Neural progenitor cell (in vitro differentiated cells): ENCODE measurements at regions not wholly inside any gene's neighbourhood (a gene's known extent, or its start where the extent isn't known, plus 50 kb on each side); places are given as distances from the start of the nearest gene placed in this dataset.

ENCODE experiments used
- DNase-seq: peaks from one replicate; pipeline ENCODE4 v3.0.0-alpha.2; 2016; ENCODE audit warnings: low spot score
- H2AFZ ChIP-seq: fragments of 200-600 bp; sonication (generic); replicated peaks from 2 replicates; pipeline ENCODE4 v1.6.1; 2016; ENCODE audit warnings: antibody characterized with exemption
- H3F3A ChIP-seq: fragments of 200-600 bp; sonication (generic); 2 replicates; pipeline ENCODE4 v1.6.1; 2016; ENCODE audit warnings: antibody characterized with exemption, low read depth
- H3K27ac ChIP-seq: fragments of 200-600 bp; sonication (generic); 2 replicates; pipeline ENCODE4 v1.5.1; 2016; ENCODE audit warnings: mild to moderate bottlenecking
- H3K27me3 ChIP-seq: fragments of 200-600 bp; sonication (generic); 2 replicates; pipeline ENCODE4 v1.6.1; 2016; ENCODE audit warnings: mild to moderate bottlenecking, moderate library complexity
- H3K36me3 ChIP-seq: fragments of 200-600 bp; sonication (generic); 2 replicates; pipeline ENCODE4 v1.5.1; 2016
- H3K4me1 ChIP-seq: fragments of 200-600 bp; sonication (generic); 2 replicates; pipeline ENCODE4 v1.6.1; 2016; ENCODE audit warnings: mixed run types
- H3K4me2 ChIP-seq: fragments of 200-600 bp; sonication (generic); 2 replicates; pipeline ENCODE4 v1.6.1; 2016
- H3K4me3 ChIP-seq: fragments of 200-600 bp; sonication (generic); 2 replicates; pipeline ENCODE4 v1.5.1; 2016
- H3K79me2 ChIP-seq: fragments of 200-600 bp; sonication (generic); 2 replicates; pipeline ENCODE4 v1.6.1; 2016; ENCODE audit warnings: low read depth
- H3K9ac ChIP-seq: fragments of 200-600 bp; sonication (generic); 2 replicates; pipeline ENCODE4 v1.6.1; 2016
- H3K9me3 ChIP-seq: fragments of 200-600 bp; sonication (generic); 2 replicates; pipeline ENCODE4 v1.5.1; 2016; ENCODE audit warnings: low read depth
- H4K20me1 ChIP-seq: fragments of 200-600 bp; sonication (generic); 2 replicates; pipeline ENCODE4 v1.6.1; 2016; ENCODE audit warnings: low read depth
- H3K27ac Mint-ChIP-seq: 3 replicates; pipeline ENCODE4 v1.8.0; 2021; ENCODE audit warnings: mixed read lengths
- H3K27me3 Mint-ChIP-seq: 2 replicates; pipeline ENCODE4 v1.8.0; 2022; ENCODE audit warnings: low read depth, mild to moderate bottlenecking, inconsistent platforms, moderate library complexity, mixed read lengths; ENCODE audit not compliant: insufficient read depth
- H3K36me3 Mint-ChIP-seq: 3 replicates; pipeline ENCODE4 v1.8.0; 2021; ENCODE audit warnings: mixed read lengths
- H3K4me1 Mint-ChIP-seq: 3 replicates; pipeline ENCODE4 v1.8.0; 2021; ENCODE audit warnings: mixed read lengths
- H3K4me3 Mint-ChIP-seq: 3 replicates; pipeline ENCODE4 v1.8.0; 2021; ENCODE audit warnings: mild to moderate bottlenecking, moderate library complexity, mixed read lengths
- H3K9me3 Mint-ChIP-seq: 3 replicates; pipeline ENCODE4 v1.8.0; 2020; ENCODE audit warnings: mixed read lengths
- CTCF ChIP-seq: fragments of 200-600 bp; sonication (generic); IDR thresholded peaks from 2 replicates; pipeline ENCODE4 v1.5.1; 2017; ENCODE audit warnings: antibody characterized with exemption, mild to moderate bottlenecking
- EZH2 ChIP-seq: fragments of 200-600 bp; sonication (generic); IDR thresholded peaks from 2 replicates; pipeline ENCODE4 v1.6.1; 2017; ENCODE audit warnings: antibody characterized with exemption, mild to moderate bottlenecking, moderate library complexity
- EZH2phosphoT487 ChIP-seq: fragments of 200-600 bp; sonication (generic); IDR thresholded peaks from 2 replicates; pipeline ENCODE4 v1.6.1; 2017; ENCODE audit warnings: antibody characterized with exemption

- H2AFZ ChIP-seq = no peak overlapping the region
- no peak for DNase-seq
- peaks cover 36% of the 10 kb centered on the region for H3K4me1 ChIP-seq
- no peak overlapping the region for H3K4me3 ChIP-seq
- peaks cover 4% of the 10 kb centered on the region for H3K9me3 Mint-ChIP-seq
- peaks cover 3% of the 10 kb centered on the region for H3K36me3 Mint-ChIP-seq
- H3F3A ChIP-seq = peaks cover 22% of the 10 kb centered on the region
- H3K4me1 Mint-ChIP-seq = peaks cover 33% of the 10 kb centered on the region
- H3K36me3 ChIP-seq = no peaks in the 10 kb centered on the region
- no peak overlapping the region for H3K9ac ChIP-seq
- H3K4me3 Mint-ChIP-seq = no peak overlapping the region
- H3K27me3 Mint-ChIP-seq = peaks cover 53% of the 10 kb centered on the region
- H3K9me3 ChIP-seq = no peaks in the 10 kb centered on the region
- no peaks in the 10 kb centered on the region for H4K20me1 ChIP-seq
- no peak overlapping the region for H3K4me2 ChIP-seq
- H3K27ac ChIP-seq = no peak overlapping the region
- no peaks in the 10 kb centered on the region for H3K79me2 ChIP-seq
- no peaks in the 10 kb centered on the region for H3K27me3 ChIP-seq
- no peak for TF ChIP-seq EZH2phosphoT487
- no peak for TF ChIP-seq EZH2
- TF ChIP-seq CTCF = no peak
- peak overlapping the region; percentile 22 for H3K27ac Mint-ChIP-seq
Observed at GRCh38 chr16:79305074-79305473, 295.5 kb downstream of the MAF start.

GRCh38 chr16:79303959-79304387 lies 296.6 kb downstream of the MAF start:
- Mint-ChIP-seq H3K4me3 (no peak overlapping the region), H3K36me3 (peaks cover 3% of the 10 kb centered on the region), H3K9me3 (peaks cover 4% of the 10 kb centered on the region), H3K27ac (no peak overlapping the region), H3K27me3 (peaks cover 58% of the 10 kb centered on the region), H3K4me1 (peaks cover 39% of the 10 kb centered on the region)
- Histone ChIP-seq H4K20me1 (peaks cover 5% of the 10 kb centered on the region), H3K27me3 (no peaks in the 10 kb centered on the region), H3K4me3 (no peak overlapping the region), H3K9me3 (no peaks in the 10 kb centered on the region), H3K27ac (no peak overlapping the region), H3F3A (peaks cover 30% of the 10 kb centered on the region), H3K36me3 (no peaks in the 10 kb centered on the region), H3K79me2 (no peaks in the 10 kb centered on the region), H3K9ac (no peak overlapping the region), H3K4me2 (no peak overlapping the region), H2AFZ (no peak overlapping the region), H3K4me1 (peaks cover 36% of the 10 kb centered on the region)
- TF ChIP-seq EZH2phosphoT487 = no peak
- TF ChIP-seq CTCF = no peak
- TF ChIP-seq EZH2 = no peak
- DNase-seq = no peak

GRCh38 chr16:79303206-79303605 lies 297.3 kb downstream of the MAF start:
- Histone ChIP-seq H3K4me1 (peaks cover 44% of the 10 kb centered on the region), H3K9me3 (no peaks in the 10 kb centered on the region), H3K27ac (no peak overlapping the region), H3K79me2 (no peaks in the 10 kb centered on the region), H2AFZ (no peak overlapping the region), H4K20me1 (peaks cover 11% of the 10 kb centered on the region), H3K36me3 (no peaks in the 10 kb centered on the region), H3F3A (peaks cover 38% of the 10 kb centered on the region), H3K27me3 (no peaks in the 10 kb centered on the region), H3K4me2 (no peak overlapping the region), H3K4me3 (no peak overlapping the region), H3K9ac (no peak overlapping the region)
- Mint-ChIP-seq H3K27ac (no peak overlapping the region), H3K4me3 (no peak overlapping the region), H3K36me3 (peaks cover 3% of the 10 kb centered on the region), H3K4me1 (peaks cover 47% of the 10 kb centered on the region), H3K9me3 (peaks cover 4% of the 10 kb centered on the region), H3K27me3 (peaks cover 57% of the 10 kb centered on the region)
- TF ChIP-seq EZH2 = no peak
- TF ChIP-seq CTCF = no peak
- TF ChIP-seq EZH2phosphoT487 = no peak
- no peak for DNase-seq
